ENCODE measurements at regions not wholly inside any gene's neighbourhood (a gene's known extent, or its start where the extent isn't known, plus 50 kb on each side); places are given as distances from the start of the nearest gene placed in this dataset.

- DNase-seq: no peak
These were observed 78.9 kb downstream of the EMP1 start for GRCh38 chr12:13275241-13276085.

GRCh38 chr12:13273850-13274249 is 77.3 kb downstream of the EMP1 start:
- no peak for DNase-seq

- DNase-seq: no peak
These were observed 76.6 kb downstream of the EMP1 start for GRCh38 chr12:13273097-13273496.

GRCh38 chr12:13270817-13271216 is 74.3 kb downstream of the EMP1 start:
- DNase-seq: no peak

All from T-helper 1 cell (primary cell).